HG03432 (cell line): ENCODE measurements at regions not wholly inside any gene's neighbourhood (a gene's known extent, or its start where the extent isn't known, plus 50 kb on each side); places are given as distances from the start of the nearest gene placed in this dataset.
"Not testable (repeated sequence)": the region's sequence is repeated elsewhere in the genome, so short reads cannot be mapped to it uniquely, and the experiment has no call there.

Experiments
- ATAC-seq: cut with Tn5 transposase; IDR thresholded peaks from one replicate; pipeline ENCODE4 v1.9.1; 2021; ENCODE audit warnings: mild to moderate bottlenecking, moderate library complexity; ENCODE audit not compliant: unreplicated experiment

GRCh38 chr9:79471580-79472543, 99.9 kb upstream of the TLE4 start:
- peak; percentile 53 for ATAC-seq

GRCh38 chr9:79473704-79474103, 98.1 kb upstream of the TLE4 start:
- ATAC-seq, result no peak

- no peak for ATAC-seq
Observed at GRCh38 chr9:79477241-79477840, 94.4 kb upstream of the TLE4 start.

GRCh38 chr9:79477955-79478771, 93.6 kb upstream of the TLE4 start:
- ATAC-seq, result peak; percentile 80

DNA sequence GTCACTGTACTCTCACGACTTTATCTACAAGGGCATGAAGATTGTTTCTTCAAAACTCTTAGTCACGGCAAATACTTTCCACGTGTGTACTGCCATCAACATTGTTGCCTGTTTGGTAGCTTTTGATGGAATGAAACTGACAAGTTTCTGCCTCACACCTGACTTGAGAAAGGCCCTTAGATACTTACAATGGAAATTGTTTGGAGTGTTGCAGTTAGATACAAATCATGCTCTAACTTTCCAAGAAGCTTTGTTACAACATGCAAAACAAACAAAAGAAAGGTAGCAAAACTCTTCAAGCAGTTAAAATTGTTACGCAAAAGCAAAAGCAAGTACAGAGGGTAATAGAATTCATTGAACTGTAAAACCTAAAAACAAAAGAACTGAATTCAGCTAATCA, 91.1 kb upstream of the TLE4 start:
- ATAC-seq, result no peak

- ATAC-seq, result no peak
Observed at GRCh38 chr9:79481846-79482477, 89.8 kb upstream of the TLE4 start.

DNA sequence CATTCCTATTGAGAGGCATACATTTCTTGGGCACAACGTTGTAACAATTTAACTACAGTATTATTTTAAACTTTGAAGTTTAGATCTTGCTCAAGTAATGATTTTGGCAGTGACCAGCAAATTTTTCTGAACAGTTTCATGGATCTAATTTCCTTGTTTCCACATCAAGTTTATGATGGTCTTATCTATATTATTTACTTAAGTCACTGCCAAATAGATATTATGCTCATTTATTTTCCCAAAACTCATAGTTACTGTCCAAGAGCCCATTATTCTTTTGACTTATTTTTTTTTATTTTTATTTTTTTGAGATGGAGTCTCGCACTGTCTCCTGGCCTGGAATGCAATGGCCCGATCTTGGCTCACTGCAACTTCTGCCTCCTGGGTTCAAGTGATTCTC, 86.5 kb upstream of the TLE4 start:
- no peak for ATAC-seq

- no peak for ATAC-seq
Observed at GRCh38 chr9:79489261-79490000, 82.3 kb upstream of the TLE4 start.

DNA sequence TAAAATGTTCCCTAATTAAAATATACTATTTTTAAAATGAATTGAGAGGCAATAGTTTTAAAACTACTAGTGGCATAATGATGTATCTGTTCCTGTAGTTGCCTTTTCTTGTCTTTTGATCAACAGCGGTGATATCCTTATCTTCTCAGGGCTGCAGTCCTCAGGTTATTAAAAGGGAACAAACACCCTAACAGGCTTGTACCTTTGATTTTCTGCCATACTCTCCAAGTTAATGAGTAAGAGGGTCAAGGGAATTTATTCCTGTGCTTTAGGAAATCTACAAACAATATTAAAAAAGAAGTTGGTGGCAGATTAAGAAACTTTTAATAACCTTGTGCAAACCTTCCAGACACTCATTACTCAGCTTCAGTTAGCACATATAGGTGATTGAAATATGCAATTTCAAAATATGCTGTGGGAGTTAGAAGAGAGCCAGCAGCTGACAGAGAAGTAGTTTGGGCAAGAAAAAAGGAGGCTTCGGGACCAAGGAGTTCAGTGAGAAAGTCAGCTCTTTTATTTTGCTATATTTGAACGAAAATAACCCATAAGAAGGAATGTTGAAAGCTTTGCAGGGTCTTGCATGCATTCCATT, 81.0 kb upstream of the TLE4 start:
- ATAC-seq, result no peak

DNA sequence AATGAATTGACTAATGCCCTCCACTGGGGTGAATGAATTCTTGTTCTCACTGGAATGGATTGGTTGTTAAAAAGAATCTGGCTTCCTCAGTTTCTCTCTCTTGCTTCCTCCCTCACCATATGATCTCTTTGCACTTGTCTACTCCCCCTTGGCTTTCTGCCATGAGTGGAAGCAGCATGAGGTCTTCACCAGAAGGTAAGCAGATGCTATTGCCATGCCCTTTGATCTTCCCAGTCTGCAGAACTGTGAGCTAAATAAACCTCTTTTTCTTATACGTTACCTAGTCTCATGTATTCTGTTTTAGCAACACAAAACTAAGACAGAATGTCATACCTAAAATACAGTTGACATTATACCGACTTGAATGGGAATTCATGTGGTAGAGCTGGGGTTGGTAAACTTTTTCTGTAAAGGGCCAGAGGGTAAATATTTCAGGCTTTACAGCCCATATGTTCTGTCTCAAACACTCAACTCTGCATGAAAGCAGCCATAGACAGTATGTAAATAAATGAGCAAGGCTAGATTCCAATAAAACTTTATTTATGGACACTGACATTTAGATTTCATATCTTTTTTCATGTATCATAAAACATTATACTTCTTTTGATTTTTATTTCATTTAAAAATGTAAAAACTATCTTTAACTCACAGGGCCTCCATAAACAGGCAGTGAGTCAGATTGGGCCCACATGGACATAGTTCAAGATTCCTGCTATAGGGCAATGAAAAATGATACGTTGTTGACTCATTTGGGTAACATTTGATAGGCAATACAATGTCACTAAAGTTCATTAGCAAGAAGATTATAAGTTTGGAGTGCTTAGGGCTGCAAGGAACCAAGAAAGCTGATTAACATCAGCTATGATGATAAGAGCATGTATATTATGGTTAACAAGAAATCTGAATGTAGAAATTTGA, 79.4 kb upstream of the TLE4 start:
- ATAC-seq, result no peak

GRCh38 chr9:79500196-79500864, 71.4 kb upstream of the TLE4 start:
- not testable (repeated sequence) for ATAC-seq

DNA sequence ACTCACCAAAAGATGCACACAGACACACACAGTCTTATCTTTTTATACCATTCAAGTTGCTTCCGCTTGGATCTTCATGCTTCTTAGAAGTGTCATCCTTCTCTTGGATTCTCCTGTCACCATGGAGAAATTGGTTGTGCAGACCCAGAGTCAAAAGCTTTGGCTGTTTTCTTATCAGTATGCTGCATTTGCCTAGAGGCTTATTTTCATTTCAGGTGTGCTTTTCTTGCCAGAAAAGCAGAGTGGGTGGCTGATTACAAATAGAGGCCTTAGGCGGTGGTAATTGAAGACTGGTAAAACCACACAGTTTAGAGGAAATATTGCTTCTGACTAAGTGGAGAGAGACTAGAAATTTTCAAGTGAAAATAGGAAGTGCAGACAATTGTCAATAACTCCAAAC, 70.2 kb upstream of the TLE4 start:
- ATAC-seq, result no peak

DNA sequence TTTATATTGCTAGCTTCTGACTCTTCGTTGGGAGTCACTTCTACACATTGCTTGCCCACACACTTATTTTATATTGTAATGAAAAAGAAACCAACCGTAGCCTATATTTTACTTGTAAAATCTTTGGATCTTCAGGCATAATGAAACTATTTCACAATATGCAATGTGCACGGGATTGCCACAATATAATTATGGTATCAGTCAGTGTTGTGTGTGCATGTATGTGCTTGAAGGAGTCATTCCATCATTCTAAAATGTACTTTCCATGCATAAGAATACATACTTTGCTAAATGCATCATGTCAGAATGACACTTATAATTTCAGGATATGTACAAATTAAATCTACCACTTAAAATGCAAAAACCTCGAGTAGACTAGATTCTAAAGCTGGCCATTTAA, 64.0 kb upstream of the TLE4 start:
- no peak for ATAC-seq

- no peak for ATAC-seq
Observed at GRCh38 chr9:79512251-79512650, 59.5 kb upstream of the TLE4 start.
